GM12878 (cell line): ENCODE measurements at regions not wholly inside any gene's neighbourhood (a gene's known extent, or its start where the extent isn't known, plus 50 kb on each side); places are given as distances from the start of the nearest gene placed in this dataset.

Experiments used
- EP300 ChIP-seq, 2 experiments: fragments of 150-350 bp in 1 of 2; IDR thresholded peaks; 2 replicates each; pipeline ENCODE4 v1.6.1; 2011 to 2012; ENCODE audit warnings: low read depth in 2 of 2, low read length in 2 of 2, borderline replicate concordance in 1 of 2, improper control_type of control experiment in 1 of 2, inconsistent platforms in 1 of 2; ENCODE audit not compliant: control insufficient read depth in 1 of 2
- POLR2AphosphoS2 ChIP-seq: IDR thresholded peaks from 2 replicates; pipeline ENCODE4 v1.6.1; 2011; ENCODE audit warnings: low read depth, mild to moderate bottlenecking, low read length, improper control_type of control experiment, moderate library complexity
- POLR2AphosphoS5 ChIP-seq: IDR thresholded peaks from 2 replicates; pipeline ENCODE4 v1.6.1; 2011; ENCODE audit warnings: mild to moderate bottlenecking, low read length, inconsistent platforms
- TAF1 ChIP-seq: IDR thresholded peaks from 2 replicates; pipeline ENCODE4 v1.6.1; 2011; ENCODE audit warnings: mild to moderate bottlenecking, low read depth, low read length, borderline replicate concordance
- ZNF207 ChIP-seq: fragments of 450-650 bp; IDR thresholded peaks from 2 replicates; pipeline ENCODE4 v1.6.1; 2014; ENCODE audit warnings: antibody characterized with exemption, mild to moderate bottlenecking, borderline replicate concordance

DNA sequence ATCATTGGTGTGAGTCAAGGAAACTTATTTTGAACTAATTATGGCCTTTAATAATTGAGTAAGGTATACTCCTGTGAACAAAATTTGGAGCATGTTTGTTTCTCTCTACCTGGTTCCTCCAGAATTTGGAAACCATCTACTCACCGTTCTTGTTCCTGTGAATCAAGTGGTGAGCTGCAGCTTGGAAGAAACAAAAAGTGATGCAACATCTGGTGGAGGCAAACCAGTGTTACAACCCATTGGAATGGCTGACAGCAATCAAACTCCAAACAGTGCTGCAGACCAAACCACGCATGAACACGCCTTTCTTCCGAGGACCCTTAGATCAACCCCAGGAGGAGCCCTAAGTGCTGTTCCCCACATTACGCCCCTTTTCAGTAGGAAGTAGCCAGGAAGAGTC is 104.7 kb upstream of the VASH1 start:
- no peak for TF ChIP-seq ZNF207
- no peak for TF ChIP-seq EP300 (IDR thresholded peaks at IDR 0.05; ENCODE audit: borderline replicate concordance in 1 of 2, control insufficient read depth in 1 of 2, low read depth in 2 of 2, low read length in 2 of 2)
- no peak for TF ChIP-seq POLR2AphosphoS5
- TF ChIP-seq POLR2AphosphoS2: no peak
- no peak for TF ChIP-seq TAF1
